Ammon's horn (tissue), 1 donor: ENCODE measurements at regions not wholly inside any gene's neighbourhood (a gene's known extent, or its start where the extent isn't known, plus 50 kb on each side); places are given as distances from the start of the nearest gene placed in this dataset.

Source experiments
- DNase-seq: peaks from one replicate; pipeline ENCODE4 v3.0.0-alpha.2; 2016; ENCODE audit warnings: low spot score

GRCh38 chr6:164154588-164154987, 740.1 kb downstream of the QKI start:
- no peak for DNase-seq

- no peak for DNase-seq
Observed at GRCh38 chr6:164152611-164153010, 738.1 kb downstream of the QKI start.

DNA sequence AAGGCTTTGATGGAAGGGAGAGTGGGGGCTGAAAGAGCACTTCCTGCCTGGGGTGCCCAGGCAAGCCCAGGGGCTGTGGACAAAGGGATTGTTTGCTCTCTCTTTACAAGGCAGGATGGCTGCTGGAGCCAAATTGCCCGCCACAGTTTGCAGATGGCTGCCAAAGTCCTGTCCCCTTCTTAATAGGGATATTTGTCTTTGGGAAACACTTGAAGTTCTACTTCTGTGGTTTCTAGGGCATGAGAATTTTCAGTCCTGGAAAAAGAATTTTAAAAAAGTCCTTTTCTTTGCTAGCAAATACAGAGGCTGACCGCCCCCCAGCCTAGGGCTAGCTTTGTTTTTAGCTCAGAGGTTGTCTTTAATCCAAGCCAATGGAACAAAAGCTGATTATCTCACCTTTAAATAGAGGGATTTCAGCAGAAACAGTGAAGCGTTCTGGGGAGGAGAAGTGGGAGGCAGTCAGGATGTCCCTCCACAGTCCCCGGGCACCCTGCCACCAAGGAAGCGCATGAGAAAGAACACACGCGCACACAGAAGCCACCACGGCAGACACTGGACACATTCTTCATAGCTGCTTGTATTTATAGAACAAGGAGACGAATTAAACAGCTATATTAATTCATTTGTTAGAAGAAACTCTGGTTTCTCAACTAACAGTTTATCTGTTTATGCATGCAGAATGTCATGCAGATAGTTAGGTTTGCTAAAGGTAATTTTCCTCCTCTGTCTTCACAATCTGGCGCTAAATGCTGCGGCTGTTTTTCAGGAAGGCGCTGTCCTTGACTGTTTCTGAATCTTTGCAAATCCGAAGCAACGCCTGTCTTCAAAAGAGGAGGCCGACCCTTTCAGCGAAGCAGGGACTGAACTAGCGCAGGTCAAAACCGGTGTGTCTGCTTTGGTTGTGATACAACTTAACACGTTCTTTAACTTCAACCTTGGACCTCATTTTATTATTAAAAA, 736.9 kb downstream of the QKI start:
- peak; percentile 87 for DNase-seq

- DNase-seq = peak; percentile 23
Observed at GRCh38 chr6:164150232-164150631, 735.7 kb downstream of the QKI start.

DNA sequence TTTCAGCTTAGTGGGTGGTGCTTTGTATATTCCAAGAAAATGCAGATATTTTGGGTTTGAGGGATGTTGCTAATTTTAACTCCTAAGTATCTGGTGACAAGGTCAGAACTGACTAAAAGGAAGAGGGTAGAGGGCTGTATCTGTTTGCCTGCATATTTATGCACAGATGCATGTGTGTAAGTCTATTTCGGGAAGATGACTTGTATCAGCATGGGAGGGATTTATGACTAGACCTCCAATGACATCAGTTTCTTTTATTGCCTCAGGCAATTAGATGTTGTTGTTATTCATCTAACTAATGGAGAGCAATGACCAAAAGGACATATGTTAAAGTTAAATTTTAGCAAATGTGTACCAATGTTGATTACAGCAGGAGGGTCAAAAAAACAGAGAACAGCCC, 734.3 kb downstream of the QKI start:
- DNase-seq = no peak

DNA sequence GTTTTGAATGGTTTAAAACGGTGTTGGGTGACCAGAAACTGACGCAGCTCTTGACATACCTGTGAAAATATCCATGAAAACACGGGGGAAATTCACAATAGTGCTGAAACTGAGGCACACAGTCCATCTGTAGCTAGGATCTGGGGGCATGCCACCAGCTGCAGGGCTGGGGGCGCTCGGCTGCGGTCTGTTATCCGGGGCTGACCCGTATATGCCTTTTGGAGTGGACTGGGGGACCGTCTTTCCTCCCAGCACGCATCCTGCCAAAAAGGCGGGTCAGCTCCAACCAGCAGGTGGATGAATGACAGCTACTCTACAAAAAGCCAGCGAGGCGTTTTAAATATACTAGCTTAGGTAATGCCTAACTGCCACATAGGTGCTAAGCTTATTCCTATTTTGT, 729.8 kb downstream of the QKI start:
- DNase-seq = no peak

- no peak for DNase-seq
Observed at GRCh38 chr6:164142322-164142721, 727.8 kb downstream of the QKI start.

DNA sequence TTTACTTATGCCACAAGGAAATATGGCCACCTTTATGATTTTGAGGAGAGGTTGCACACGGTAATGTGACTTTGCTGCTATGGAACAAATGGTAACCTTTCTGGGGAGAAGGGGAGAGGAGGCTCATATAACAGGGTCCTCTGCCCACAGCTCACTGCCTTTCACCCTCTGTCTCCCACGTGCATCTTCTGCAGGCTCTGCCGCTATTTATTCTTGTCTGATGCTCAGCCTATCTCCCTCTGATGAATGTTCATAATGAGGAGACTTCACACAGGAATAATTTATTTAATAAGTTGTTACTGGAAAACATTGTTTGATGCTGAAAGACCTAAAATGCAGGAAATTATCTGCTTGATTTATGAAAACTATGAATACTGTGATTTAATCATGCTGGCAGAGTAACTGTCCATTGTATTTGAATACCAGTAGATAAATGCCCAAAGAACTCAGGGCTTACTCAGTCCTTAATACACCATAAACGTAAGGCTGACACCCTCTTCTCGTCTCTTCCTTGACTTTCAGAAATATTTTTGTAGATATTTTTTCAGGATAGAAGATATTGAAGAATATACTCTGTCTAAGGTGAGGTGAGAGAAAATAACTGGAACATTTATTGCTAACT, 721.1 kb downstream of the QKI start:
- no peak for DNase-seq

DNA sequence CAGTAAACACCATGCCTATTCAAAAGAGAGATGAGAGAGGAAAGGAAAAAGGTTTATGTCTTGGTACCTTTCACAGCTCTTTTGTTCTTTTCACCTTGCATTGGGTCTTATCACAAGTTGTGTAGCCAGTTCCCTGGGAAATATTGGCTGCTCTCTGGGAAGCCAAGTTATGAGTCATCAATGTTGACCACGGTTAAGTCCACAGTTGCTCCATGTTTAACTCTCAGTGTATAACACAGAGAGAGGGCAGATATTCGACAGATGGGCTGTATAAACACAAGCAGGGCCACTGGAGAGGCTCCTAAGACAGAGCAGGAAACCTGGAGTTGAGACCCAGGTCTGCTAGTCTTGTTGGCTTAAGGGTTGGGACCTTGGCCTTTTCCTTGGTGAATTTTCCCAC, 718.6 kb downstream of the QKI start:
- DNase-seq = no peak

DNA sequence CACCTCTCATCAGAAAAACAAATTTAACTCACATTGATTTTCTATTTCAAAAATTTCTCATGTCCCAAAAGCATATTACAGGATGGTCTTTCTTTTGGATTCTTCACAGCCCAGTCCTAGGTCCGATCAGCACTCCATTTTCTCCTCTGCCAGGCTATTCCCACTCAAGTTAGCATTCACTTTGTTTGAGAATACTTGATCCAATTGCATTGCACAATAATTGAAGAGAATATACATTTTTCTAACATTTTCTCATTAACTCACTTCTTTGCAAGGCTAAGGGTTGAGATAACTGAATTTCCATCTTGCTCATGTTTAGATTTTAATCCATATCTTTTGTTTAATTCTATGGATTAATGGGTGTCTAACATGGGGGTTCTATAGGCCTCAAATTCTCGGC, 716.1 kb downstream of the QKI start:
- DNase-seq = no peak

GRCh38 chr6:164130151-164130550, 715.6 kb downstream of the QKI start:
- DNase-seq = peak; percentile 77

DNA sequence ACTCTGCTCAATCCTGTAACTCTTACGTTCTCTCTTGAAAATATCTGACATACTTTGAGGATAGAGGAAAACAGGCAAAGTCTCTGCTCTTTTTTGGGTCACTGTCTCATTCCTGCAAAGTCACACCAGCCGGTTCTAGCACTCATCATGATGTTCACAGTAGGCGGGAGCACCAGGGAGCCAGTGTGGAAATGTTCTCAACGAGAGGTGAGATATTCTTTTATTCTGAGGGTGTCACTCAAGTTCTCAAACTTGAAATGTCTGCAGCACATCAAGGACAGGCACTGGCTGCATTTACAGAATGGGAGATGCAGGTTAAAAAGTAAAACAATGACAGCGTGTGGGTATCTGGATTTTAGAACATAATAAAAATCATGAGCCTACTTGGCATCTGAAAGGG, 714.7 kb downstream of the QKI start:
- peak; percentile 13 for DNase-seq

- no peak for DNase-seq
Observed at GRCh38 chr6:164128101-164128500, 713.6 kb downstream of the QKI start.

- DNase-seq = no peak
Observed at GRCh38 chr6:164124986-164125385, 710.5 kb downstream of the QKI start.

- DNase-seq = no peak
Observed at GRCh38 chr6:164124473-164124872, 710.0 kb downstream of the QKI start.

DNA sequence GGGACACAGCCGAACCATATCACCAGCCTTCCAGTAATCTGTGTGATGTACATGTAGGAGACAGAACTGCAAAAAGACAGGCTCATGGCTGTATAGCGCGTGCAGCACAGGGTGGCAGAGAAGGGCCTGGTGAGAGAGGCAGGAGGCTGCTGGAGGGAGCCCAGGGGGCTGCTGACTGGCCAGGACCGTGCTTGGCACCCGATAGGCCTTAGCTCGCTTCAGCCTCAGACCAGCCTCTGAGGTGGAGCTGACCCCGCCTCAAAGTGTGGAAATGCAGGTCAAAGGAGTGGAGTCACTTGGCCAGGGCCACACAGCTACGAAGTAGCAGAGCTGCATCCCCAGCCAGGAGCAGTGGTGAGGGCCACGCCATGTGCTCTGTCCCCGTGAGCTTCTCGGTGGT, 707.6 kb downstream of the QKI start:
- no peak for DNase-seq

GRCh38 chr6:164121527-164121926, 707.0 kb downstream of the QKI start:
- no peak for DNase-seq

GRCh38 chr6:164114651-164115050, 700.1 kb downstream of the QKI start:
- DNase-seq = peak; percentile 47

DNA sequence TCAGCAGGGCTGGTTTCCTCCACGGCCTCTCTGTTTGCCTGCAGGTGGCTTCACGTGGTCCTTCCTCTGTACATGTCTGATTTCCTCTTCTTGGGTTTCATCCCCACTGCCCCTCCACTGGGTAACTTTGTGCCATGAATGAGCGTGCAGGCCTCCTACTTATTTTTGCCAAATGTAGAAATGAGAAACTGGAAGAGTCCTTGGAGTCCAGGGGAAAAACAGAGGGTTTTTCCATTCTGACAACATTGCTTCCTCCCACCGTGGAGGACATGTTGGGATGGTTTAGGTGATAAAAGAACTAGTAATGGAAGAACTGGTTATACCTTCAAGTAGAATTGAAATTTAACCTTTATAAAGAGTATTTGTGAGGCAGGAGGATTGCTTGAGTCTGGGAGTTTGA, 699.5 kb downstream of the QKI start:
- DNase-seq = no peak

DNA sequence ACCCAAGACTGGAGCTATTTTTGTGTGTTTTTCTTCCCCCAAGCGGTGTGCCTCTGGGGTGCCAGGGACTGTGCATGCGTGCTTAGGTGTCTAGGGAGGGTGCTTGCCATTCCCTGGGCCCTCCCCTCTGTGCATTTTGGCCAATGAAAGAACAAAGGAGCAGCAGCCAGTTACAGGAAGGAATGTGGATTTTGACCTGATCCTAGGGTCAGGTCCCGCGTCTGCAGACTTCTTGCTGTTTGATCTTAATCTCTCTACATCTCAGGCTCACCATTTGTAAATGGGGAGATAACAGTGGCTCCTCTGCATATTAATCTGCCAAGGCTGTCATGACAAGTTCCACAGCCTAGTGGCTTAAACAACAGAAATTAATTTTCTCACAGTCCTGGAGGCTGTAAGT, 699.1 kb downstream of the QKI start:
- no peak for DNase-seq

DNA sequence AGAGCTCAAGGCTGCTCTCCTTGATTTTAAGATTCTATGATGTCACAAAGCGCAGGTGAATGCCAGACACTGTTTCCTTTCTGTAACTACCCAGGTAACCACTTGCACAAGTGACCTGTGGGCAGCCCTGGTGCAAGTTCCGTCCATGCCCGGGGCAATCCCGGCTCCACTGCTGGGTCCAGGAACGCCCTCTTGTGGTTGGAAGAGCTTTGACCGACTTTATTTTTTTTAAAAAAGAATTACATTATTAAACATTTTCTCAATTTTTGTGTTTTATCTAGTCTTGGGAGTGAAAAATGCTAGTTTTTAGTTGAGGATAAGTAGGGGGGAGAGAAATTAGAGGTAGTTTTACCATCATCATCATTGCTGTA, 695.2 kb downstream of the QKI start:
- DNase-seq = peak; percentile 39

- peak; percentile 61 for DNase-seq
Observed at GRCh38 chr6:164108869-164109769, 694.6 kb downstream of the QKI start.

DNA sequence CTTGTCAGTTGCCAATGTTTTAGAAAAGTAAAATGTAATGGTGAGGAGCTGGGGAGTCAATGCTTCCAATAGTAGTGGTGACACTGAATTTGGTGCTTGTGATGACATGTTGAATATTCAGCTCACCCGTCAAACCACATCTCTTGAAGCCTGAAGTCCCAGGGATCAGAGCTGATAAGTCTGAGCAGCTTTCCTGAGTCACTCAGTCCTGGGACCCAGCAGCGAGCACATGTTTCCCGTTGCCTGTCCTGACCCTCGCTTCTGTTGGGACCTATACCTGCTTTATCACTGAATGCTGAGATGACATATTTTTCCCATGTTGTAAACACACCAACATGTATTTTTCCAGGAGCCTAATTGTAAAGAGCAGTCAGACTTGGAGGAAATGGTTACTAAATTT, 693.6 kb downstream of the QKI start:
- DNase-seq = no peak
